Anterior cingulate cortex (tissue), 58 donors: ENCODE measurements at regions not wholly inside any gene's neighbourhood (a gene's known extent, or its start where the extent isn't known, plus 50 kb on each side); places are given as distances from the start of the nearest gene placed in this dataset.

ENCODE experiments used
- DNase-seq, 58 donors: peaks; one replicate each; lab custom pipeline; 2025; lab: John Stamatoyannopoulos, UW

- no peak for DNase-seq
Measured at GRCh38 chr12:32043928-32044549, 62.6 kb upstream of the BICD1 start.

- no peak for DNase-seq
Measured at GRCh38 chr12:32047357-32048212, 59.1 kb upstream of the BICD1 start.

GRCh38 chr12:32048791-32049190, 57.9 kb upstream of the BICD1 start:
- no peak for DNase-seq

- DNase-seq: no peak
Measured at GRCh38 chr12:32049956-32050355, 56.7 kb upstream of the BICD1 start.

GRCh38 chr12:32051511-32052211, 55.0 kb upstream of the BICD1 start:
- DNase-seq: no peak

- no peak for DNase-seq
Measured at GRCh38 chr12:32052212-32052713, 54.4 kb upstream of the BICD1 start.

- no peak for DNase-seq
Measured at GRCh38 chr12:32053881-32054624, 52.6 kb upstream of the BICD1 start.
